IMR-90 (cell line): ENCODE measurements at regions not wholly inside any gene's neighbourhood (a gene's known extent, or its start where the extent isn't known, plus 50 kb on each side); places are given as distances from the start of the nearest gene placed in this dataset.

Source experiments
- ATAC-seq: fragments of 200-7000 bp; cut with Tn5 transposase; 2 replicates; pipeline ENCODE4 v1.9.1; 2020; ENCODE audit warnings: low read depth, mild to moderate bottlenecking, moderate library complexity
- BruUV-seq: library from RNA; stranded (reverse); fragments of 400-500 nt; replicated peaks from 2 replicates; lab custom pipeline; 2021; lab: Mats Ljungman, UMichigan
- CTCF ChIA-PET: fragments of 300-600 bp; formaldehyde crosslinking; extraction: SDS; loops from one replicate; lab custom pipeline; 2021; ENCODE audit warnings: antibody characterized with exemption; lab: Yijun Ruan, JAX
- POLR2A ChIA-PET: fragments of 300-600 bp; sonication (Branson Sonifier 250); formaldehyde crosslinking; loops from one replicate; lab custom pipeline; 2022; ENCODE audit warnings: antibody characterized with exemption; ENCODE audit not compliant: unreplicated experiment; lab: Charles Lee
- DNase-seq: peaks from one replicate; pipeline ENCODE4 v3.0.0; 2013
- H2AFZ ChIP-seq: replicated peaks from 2 replicates; pipeline ENCODE3; 2013; ENCODE audit warnings: low read length, mild to moderate bottlenecking; ENCODE audit not compliant: poor library complexity
- H2AK5ac ChIP-seq: 2 replicates; pipeline ENCODE4 v1.6.1; 2013; ENCODE audit warnings: low read depth, low read length, inconsistent platforms
- H2AK9ac ChIP-seq: replicated peaks from 2 replicates; pipeline ENCODE3; 2013; ENCODE audit warnings: mild to moderate bottlenecking, low read depth, low read length, moderate library complexity; ENCODE audit not compliant: poor library complexity
- H2BK120ac ChIP-seq: 2 replicates; pipeline ENCODE4 v1.6.1; 2013; ENCODE audit warnings: low read depth, low read length, inconsistent platforms
- H2BK15ac ChIP-seq: 3 replicates; pipeline ENCODE4 v1.6.1; 2013; ENCODE audit warnings: low read depth, low read length, inconsistent platforms
- H2BK20ac ChIP-seq: 2 replicates; pipeline ENCODE4 v1.6.1; 2013; ENCODE audit warnings: low read depth, mild to moderate bottlenecking, inconsistent platforms, low read length, moderate library complexity
- H2BK5ac ChIP-seq: 2 replicates; pipeline ENCODE4 v1.6.1; 2013; ENCODE audit warnings: mild to moderate bottlenecking, low read depth, low read length, inconsistent platforms; ENCODE audit not compliant: poor library complexity, severe bottlenecking
- H3K14ac ChIP-seq: replicated peaks from 2 replicates; pipeline ENCODE4 v1.6.1; 2013; ENCODE audit warnings: low read depth, low read length, inconsistent platforms
- H3K18ac ChIP-seq: 2 replicates; pipeline ENCODE4 v1.6.1; 2013; ENCODE audit warnings: low read depth, low read length, control low read depth
- H3K23ac ChIP-seq: 2 replicates; pipeline ENCODE4 v1.6.1; 2013; ENCODE audit warnings: low read depth, low read length, inconsistent platforms
- H3K27ac ChIP-seq: 2 replicates; pipeline ENCODE4 v1.5.1; 2013; ENCODE audit warnings: mild to moderate bottlenecking, control low read depth, low read length; ENCODE audit not compliant: insufficient read depth
- H3K27me3 ChIP-seq: 2 replicates; pipeline ENCODE4 v1.6.1; 2013; ENCODE audit warnings: low read length; ENCODE audit not compliant: control insufficient read depth, insufficient read depth
- H3K36me3 ChIP-seq: 2 replicates; pipeline ENCODE4 v1.6.1; 2013; ENCODE audit warnings: low read length, mixed read lengths; ENCODE audit not compliant: control insufficient read depth, insufficient read depth
- H3K4ac ChIP-seq: 2 replicates; pipeline ENCODE4 v1.6.1; 2013; ENCODE audit warnings: low read depth, low read length, inconsistent platforms
- H3K4me1 ChIP-seq: 2 replicates; pipeline ENCODE4 v1.6.1; 2013; ENCODE audit warnings: low read length, mixed read lengths; ENCODE audit not compliant: control insufficient read depth, insufficient read depth
- H3K4me2 ChIP-seq: 2 replicates; pipeline ENCODE4 v1.6.1; 2013; ENCODE audit warnings: low read depth, mild to moderate bottlenecking, control low read depth, low read length, moderate library complexity
- H3K4me3 ChIP-seq: 2 replicates; pipeline ENCODE4 v1.5.1; 2013; ENCODE audit warnings: low read depth, mild to moderate bottlenecking, control low read depth, low read length, moderate library complexity; ENCODE audit not compliant: insufficient read depth
- H3K56ac ChIP-seq: 2 replicates; pipeline ENCODE4 v1.6.1; 2013; ENCODE audit warnings: low read length, inconsistent platforms; ENCODE audit not compliant: insufficient read depth; ENCODE audit errors: extremely low read depth
- H3K79me1 ChIP-seq, 2 experiments: 2 replicates each; pipeline ENCODE4 v1.6.1; 2013; ENCODE audit warnings: low read length in 2 of 2, inconsistent platforms in 1 of 2, low read depth in 1 of 2
- H3K9ac ChIP-seq: 2 replicates; pipeline ENCODE4 v1.6.1; 2013; ENCODE audit warnings: low read depth, low read length, control low read depth
- H3K9me1 ChIP-seq: 2 replicates; pipeline ENCODE4 v1.6.1; 2013; ENCODE audit warnings: low read length, inconsistent platforms; ENCODE audit not compliant: insufficient read depth
- H3K9me3 ChIP-seq: 2 replicates; pipeline ENCODE4 v1.6.1; 2013; ENCODE audit warnings: low read length; ENCODE audit not compliant: control insufficient read depth, insufficient read depth
- H4K20me1 ChIP-seq: 2 replicates; pipeline ENCODE4 v1.6.1; 2013; ENCODE audit warnings: low read length, inconsistent platforms; ENCODE audit not compliant: insufficient read depth
- H4K5ac ChIP-seq: 2 replicates; pipeline ENCODE4 v1.6.1; 2013; ENCODE audit warnings: mild to moderate bottlenecking, low read depth, low read length, control low read depth
- H4K8ac ChIP-seq, 2 experiments: 2 replicates each; pipeline ENCODE4 v1.6.1; 2013; ENCODE audit warnings: low read depth in 2 of 2, low read length in 2 of 2, control low read depth in 1 of 2, inconsistent platforms in 1 of 2
- H4K91ac ChIP-seq: 2 replicates; pipeline ENCODE4 v1.6.1; 2013; ENCODE audit warnings: low read depth, low read length, inconsistent platforms; ENCODE audit not compliant: insufficient read depth
- BHLHE40 ChIP-seq: fragments of 150-350 bp; IDR thresholded peaks from 2 replicates; pipeline ENCODE4 v1.6.1; 2016; ENCODE audit warnings: mild to moderate bottlenecking, low read depth, low read length
- CEBPB ChIP-seq: IDR thresholded peaks from 2 replicates; pipeline ENCODE4 v1.6.1; 2012; ENCODE audit warnings: low read depth, low read length, improper control_type of control experiment
- CHD1 ChIP-seq: IDR thresholded peaks from 2 replicates; pipeline ENCODE4 v1.6.1; 2012; ENCODE audit warnings: low read depth, low read length, improper control_type of control experiment
- FOS ChIP-seq: fragments of 150-350 bp; IDR thresholded peaks from 2 replicates; pipeline ENCODE4 v1.6.1; 2016; ENCODE audit warnings: low read depth, low read length
- MAFK ChIP-seq: IDR thresholded peaks from 2 replicates; pipeline ENCODE4 v1.6.1; 2012; ENCODE audit warnings: low read depth, low read length, improper control_type of control experiment
- MAZ ChIP-seq: IDR thresholded peaks from 2 replicates; pipeline ENCODE4 v1.6.1; 2012; ENCODE audit warnings: low read depth, mild to moderate bottlenecking, low read length, improper control_type of control experiment, moderate library complexity, borderline replicate concordance
- NFE2L2 ChIP-seq: fragments of 150-350 bp; IDR thresholded peaks from 2 replicates; pipeline ENCODE4 v1.6.1; 2016; ENCODE audit warnings: low read depth, mild to moderate bottlenecking, low read length
- POLR2A ChIP-seq: IDR thresholded peaks from 2 replicates; pipeline ENCODE4 v1.6.1; 2012; ENCODE audit warnings: mild to moderate bottlenecking, low read depth, low read length
- RAD21 ChIP-seq: IDR thresholded peaks from 2 replicates; pipeline ENCODE4 v1.6.1; 2012; ENCODE audit warnings: low read length, improper control_type of control experiment
- RCOR1 ChIP-seq: IDR thresholded peaks from 2 replicates; pipeline ENCODE4 v1.6.1; 2012; ENCODE audit warnings: mild to moderate bottlenecking, low read length, improper control_type of control experiment; ENCODE audit not compliant: insufficient replicate concordance
- RFX5 ChIP-seq: IDR thresholded peaks from 2 replicates; pipeline ENCODE4 v1.8.0; 2012; ENCODE audit warnings: low read depth, mild to moderate bottlenecking, low read length, moderate library complexity
- SMC3 ChIP-seq: fragments of 150-350 bp; IDR thresholded peaks from 2 replicates; pipeline ENCODE4 v1.6.1; 2016; ENCODE audit warnings: low read depth, mild to moderate bottlenecking, antibody characterized with exemption, low read length, moderate library complexity
- whole genome bisulfite sequencing, 2 experiments: methylation state at CpG; one replicate each; pipeline versions ENCODE4 v1.1.5 to v1.1.7; 2013; ENCODE audit warnings: missing lambda C conversion rate in 2 of 2; ENCODE audit not compliant: insufficient read length in 1 of 2; ENCODE audit errors: extremely low coverage in 2 of 2; 5-methylcytosine and 5-hydroxymethylcytosine counted together
- dilution Hi-C: fragments of 300-500 bp; cut with HindIII; formaldehyde crosslinking; loops from one replicate; pipeline ENCODE4 v1.14.3; 2018; ENCODE audit warnings: low sequenced_read_pairs; ENCODE audit not compliant: unreplicated experiment
- in situ Hi-C: fragments of 300-500 bp; cut with MboI; formaldehyde crosslinking; loops from 3 replicates; pipeline ENCODE4 v1.14.3; 2019; ENCODE audit warnings: low sequenced_read_pairs, inconsistent platforms, mixed read lengths
- intact Hi-C: fragments of 100-400 bp; cut with micrococcal nuclease; formaldehyde crosslinking; loops from 2 replicates; pipeline ENCODE4 v1.10.0; 2022
- TF ChIP-seq, protein P1 (sequence below): fragments of 150-350 bp; IDR thresholded peaks from 2 replicates; pipeline ENCODE4 v1.6.1; 2017; ENCODE audit warnings: mild to moderate bottlenecking, antibody characterized with exemption, low read length, low read depth
- TF ChIP-seq, protein P2 (sequence below): fragments of 150-350 bp; IDR thresholded peaks from 2 replicates; pipeline ENCODE4 v1.6.1; 2016; ENCODE audit warnings: low read depth, mild to moderate bottlenecking, low read length, moderate library complexity, borderline replicate concordance
- TF ChIP-seq, protein P3 (sequence below): conservative IDR thresholded peaks from 2 replicates; pipeline ENCODE4 v1.5.1; 2012; ENCODE audit warnings: mild to moderate bottlenecking, low read depth, low read length, improper control_type of control experiment

DNA sequence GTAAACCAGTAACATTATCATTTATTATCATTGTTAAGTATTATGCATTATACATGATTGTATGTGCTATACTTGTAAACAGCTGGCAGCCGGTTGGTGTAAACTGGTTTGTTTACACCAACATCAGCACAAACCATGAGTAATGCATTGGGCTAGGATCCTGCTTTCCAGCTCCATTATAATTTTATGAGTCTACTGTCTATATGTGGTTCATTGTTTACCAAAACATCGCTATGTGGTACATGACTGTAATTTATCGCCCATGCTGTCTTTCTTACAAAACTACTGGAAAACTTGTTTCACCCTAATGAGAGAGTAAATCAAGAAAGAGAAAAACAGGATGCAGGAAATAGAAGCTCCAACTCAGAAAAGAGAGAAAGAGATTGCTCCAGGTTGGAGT is 224.8 kb upstream of the CBLB start:
- H4K20me1 ChIP-seq, result no peaks in the 10 kb centered on the region
- H3K14ac ChIP-seq, result no peak overlapping the region
- no peak overlapping the region for H3K4me2 ChIP-seq
- intact Hi-C loops (no loop called here), in situ Hi-C loops (no loop called here), dilution Hi-C loops (no loop called here)
- no peaks in the 10 kb centered on the region for H3K27me3 ChIP-seq
- H2AK9ac ChIP-seq, result no peak overlapping the region
- no peak overlapping the region for H4K8ac ChIP-seq
- H2BK5ac ChIP-seq, result no peak overlapping the region
- no peak overlapping the region for H4K91ac ChIP-seq
- H3K9ac ChIP-seq, result no peak overlapping the region
- peaks cover 3% of the 10 kb centered on the region for H3K4me1 ChIP-seq
- H3K18ac ChIP-seq, result no peak overlapping the region
- POLR2A ChIA-PET, result no interaction called here
- no TSS peak for BruUV-seq
- no peaks in the 10 kb centered on the region for H3K9me1 ChIP-seq
- H2BK120ac ChIP-seq, result no peak overlapping the region
- H2BK15ac ChIP-seq, result no peak overlapping the region
- ATAC-seq (no peak), DNase-seq (no peak)
- WGBS, 2 experiments, result no CpG with 5 or more reads among the region's 3 CpGs
- no peak overlapping the region for H2BK20ac ChIP-seq
- CTCF ChIA-PET, result no interaction called here
- H2AK5ac ChIP-seq, result no peak overlapping the region
- H3K79me1 ChIP-seq, result no peaks in the 10 kb centered on the region
- no peaks in the 10 kb centered on the region for H3K36me3 ChIP-seq
- no peak overlapping the region for H3K56ac ChIP-seq
- no peak overlapping the region for H3K23ac ChIP-seq
- TF ChIP-seq RCOR1, result no peak
- TF ChIP-seq, protein P1, sequence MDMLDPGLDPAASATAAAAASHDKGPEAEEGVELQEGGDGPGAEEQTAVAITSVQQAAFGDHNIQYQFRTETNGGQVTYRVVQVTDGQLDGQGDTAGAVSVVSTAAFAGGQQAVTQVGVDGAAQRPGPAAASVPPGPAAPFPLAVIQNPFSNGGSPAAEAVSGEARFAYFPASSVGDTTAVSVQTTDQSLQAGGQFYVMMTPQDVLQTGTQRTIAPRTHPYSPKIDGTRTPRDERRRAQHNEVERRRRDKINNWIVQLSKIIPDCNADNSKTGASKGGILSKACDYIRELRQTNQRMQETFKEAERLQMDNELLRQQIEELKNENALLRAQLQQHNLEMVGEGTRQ, result no peak
- no peak for TF ChIP-seq MAFK
- no peak for TF ChIP-seq CEBPB
- no peak for TF ChIP-seq FOS
- TF ChIP-seq, protein P2, sequence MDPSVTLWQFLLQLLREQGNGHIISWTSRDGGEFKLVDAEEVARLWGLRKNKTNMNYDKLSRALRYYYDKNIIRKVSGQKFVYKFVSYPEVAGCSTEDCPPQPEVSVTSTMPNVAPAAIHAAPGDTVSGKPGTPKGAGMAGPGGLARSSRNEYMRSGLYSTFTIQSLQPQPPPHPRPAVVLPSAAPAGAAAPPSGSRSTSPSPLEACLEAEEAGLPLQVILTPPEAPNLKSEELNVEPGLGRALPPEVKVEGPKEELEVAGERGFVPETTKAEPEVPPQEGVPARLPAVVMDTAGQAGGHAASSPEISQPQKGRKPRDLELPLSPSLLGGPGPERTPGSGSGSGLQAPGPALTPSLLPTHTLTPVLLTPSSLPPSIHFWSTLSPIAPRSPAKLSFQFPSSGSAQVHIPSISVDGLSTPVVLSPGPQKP, result no peak
- TF ChIP-seq NFE2L2, result no peak
- TF ChIP-seq RAD21, result no peak
- no peak for TF ChIP-seq SMC3
- no peak for TF ChIP-seq BHLHE40
- TF ChIP-seq MAZ, result no peak
- TF ChIP-seq, protein P3, sequence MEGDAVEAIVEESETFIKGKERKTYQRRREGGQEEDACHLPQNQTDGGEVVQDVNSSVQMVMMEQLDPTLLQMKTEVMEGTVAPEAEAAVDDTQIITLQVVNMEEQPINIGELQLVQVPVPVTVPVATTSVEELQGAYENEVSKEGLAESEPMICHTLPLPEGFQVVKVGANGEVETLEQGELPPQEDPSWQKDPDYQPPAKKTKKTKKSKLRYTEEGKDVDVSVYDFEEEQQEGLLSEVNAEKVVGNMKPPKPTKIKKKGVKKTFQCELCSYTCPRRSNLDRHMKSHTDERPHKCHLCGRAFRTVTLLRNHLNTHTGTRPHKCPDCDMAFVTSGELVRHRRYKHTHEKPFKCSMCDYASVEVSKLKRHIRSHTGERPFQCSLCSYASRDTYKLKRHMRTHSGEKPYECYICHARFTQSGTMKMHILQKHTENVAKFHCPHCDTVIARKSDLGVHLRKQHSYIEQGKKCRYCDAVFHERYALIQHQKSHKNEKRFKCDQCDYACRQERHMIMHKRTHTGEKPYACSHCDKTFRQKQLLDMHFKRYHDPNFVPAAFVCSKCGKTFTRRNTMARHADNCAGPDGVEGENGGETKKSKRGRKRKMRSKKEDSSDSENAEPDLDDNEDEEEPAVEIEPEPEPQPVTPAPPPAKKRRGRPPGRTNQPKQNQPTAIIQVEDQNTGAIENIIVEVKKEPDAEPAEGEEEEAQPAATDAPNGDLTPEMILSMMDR, result no peak
- TF ChIP-seq CHD1, result no peak
- TF ChIP-seq RFX5, result no peak
- TF ChIP-seq POLR2A, result no peak
- H3K4me3 ChIP-seq, result no peak overlapping the region
- H3K27ac ChIP-seq, result no peak overlapping the region
- no peaks in the 10 kb centered on the region for H3K9me3 ChIP-seq
- H3K4ac ChIP-seq, result no peak overlapping the region
- no peak overlapping the region for H4K5ac ChIP-seq
- no peak overlapping the region for H2AFZ ChIP-seq
